ENCODE measurements at regions not wholly inside any gene's neighbourhood (a gene's known extent, or its start where the extent isn't known, plus 50 kb on each side); places are given as distances from the start of the nearest gene placed in this dataset.
"Not testable (repeated sequence)": the region's sequence is repeated elsewhere in the genome, so short reads cannot be mapped to it uniquely, and the experiment has no call there.

GRCh38 chr1:185393815-185394214, 76.8 kb upstream of the IVNS1ABP start:
- DNase-seq: no peak

- no peak for DNase-seq
Observed at GRCh38 chr1:185393205-185393604, 76.2 kb upstream of the IVNS1ABP start.

GRCh38 chr1:185388815-185389214, 71.8 kb upstream of the IVNS1ABP start:
- DNase-seq: no peak

GRCh38 chr1:185388346-185388745, 71.3 kb upstream of the IVNS1ABP start:
- DNase-seq: no peak

GRCh38 chr1:185385991-185386390, 68.9 kb upstream of the IVNS1ABP start:
- DNase-seq: no peak

- DNase-seq: not testable (repeated sequence)
Observed at GRCh38 chr1:185383805-185384204, 66.8 kb upstream of the IVNS1ABP start.

GRCh38 chr1:185377831-185378230, 60.8 kb upstream of the IVNS1ABP start:
- DNase-seq: no peak

- DNase-seq: no peak
Observed at GRCh38 chr1:185376840-185377635, 60.0 kb upstream of the IVNS1ABP start.

- DNase-seq: no peak
Observed at GRCh38 chr1:185376288-185376687, 59.2 kb upstream of the IVNS1ABP start.

- DNase-seq: no peak
Observed at GRCh38 chr1:185375583-185375982, 58.5 kb upstream of the IVNS1ABP start.

- DNase-seq: no peak
Observed at GRCh38 chr1:185373813-185374529, 56.9 kb upstream of the IVNS1ABP start.

GRCh38 chr1:185369786-185370185, 52.7 kb upstream of the IVNS1ABP start:
- no peak for DNase-seq

GRCh38 chr1:185368913-185369491, 52.0 kb upstream of the IVNS1ABP start:
- DNase-seq: no peak

- DNase-seq: no peak
Observed at GRCh38 chr1:185368313-185368855, 51.3 kb upstream of the IVNS1ABP start.

GRCh38 chr1:185367218-185367617, 50.2 kb upstream of the IVNS1ABP start:
- DNase-seq: no peak
